ENCODE measurements at regions not wholly inside any gene's neighbourhood (a gene's known extent, or its start where the extent isn't known, plus 50 kb on each side); places are given as distances from the start of the nearest gene placed in this dataset.

- DNase-seq, result no peak
- no peak for FAIRE-seq
- Histone ChIP-seq H3K4me1 (ENCODE audit: control insufficient read depth in 2 of 3, insufficient read depth in 2 of 3, low read depth in 1 of 3, low read length in 3 of 3) (no peaks in the 10 kb centered on the region), H3K27ac (ENCODE audit: low read depth in 2 of 2, low read length in 2 of 2) (no peak overlapping the region), H3K9me3 (ENCODE audit: control insufficient read depth in 2 of 3, insufficient read depth in 1 of 3, low read length in 3 of 3) (peaks cover 0 to 4% (median 0%) of the 10 kb centered on the region in 3 donors), H3K36me3 (ENCODE audit: control insufficient read depth in 2 of 3, insufficient read depth in 3 of 3, low read length in 3 of 3) (no peaks in the 10 kb centered on the region), H3K9ac (ENCODE audit: low read length in 3 of 3) (no peak overlapping the region), H3K4me3 (ENCODE audit: low read length in 3 of 3) (no peak overlapping the region), H3K27me3 (ENCODE audit: control insufficient read depth, insufficient read depth, low read length) (no peaks in the 10 kb centered on the region)
- intact Hi-C loops (cut with DNase I), result no loop called here
- TF ChIP-seq, protein P1, sequence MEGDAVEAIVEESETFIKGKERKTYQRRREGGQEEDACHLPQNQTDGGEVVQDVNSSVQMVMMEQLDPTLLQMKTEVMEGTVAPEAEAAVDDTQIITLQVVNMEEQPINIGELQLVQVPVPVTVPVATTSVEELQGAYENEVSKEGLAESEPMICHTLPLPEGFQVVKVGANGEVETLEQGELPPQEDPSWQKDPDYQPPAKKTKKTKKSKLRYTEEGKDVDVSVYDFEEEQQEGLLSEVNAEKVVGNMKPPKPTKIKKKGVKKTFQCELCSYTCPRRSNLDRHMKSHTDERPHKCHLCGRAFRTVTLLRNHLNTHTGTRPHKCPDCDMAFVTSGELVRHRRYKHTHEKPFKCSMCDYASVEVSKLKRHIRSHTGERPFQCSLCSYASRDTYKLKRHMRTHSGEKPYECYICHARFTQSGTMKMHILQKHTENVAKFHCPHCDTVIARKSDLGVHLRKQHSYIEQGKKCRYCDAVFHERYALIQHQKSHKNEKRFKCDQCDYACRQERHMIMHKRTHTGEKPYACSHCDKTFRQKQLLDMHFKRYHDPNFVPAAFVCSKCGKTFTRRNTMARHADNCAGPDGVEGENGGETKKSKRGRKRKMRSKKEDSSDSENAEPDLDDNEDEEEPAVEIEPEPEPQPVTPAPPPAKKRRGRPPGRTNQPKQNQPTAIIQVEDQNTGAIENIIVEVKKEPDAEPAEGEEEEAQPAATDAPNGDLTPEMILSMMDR (IDR thresholded peaks at IDR 0.05; ENCODE audit: borderline replicate concordance, extremely low read depth, insufficient read depth), result no peak
These were observed 221.3 kb upstream of the CTAGE1 start for GRCh38 chr18:22639026-22639463.

DNA sequence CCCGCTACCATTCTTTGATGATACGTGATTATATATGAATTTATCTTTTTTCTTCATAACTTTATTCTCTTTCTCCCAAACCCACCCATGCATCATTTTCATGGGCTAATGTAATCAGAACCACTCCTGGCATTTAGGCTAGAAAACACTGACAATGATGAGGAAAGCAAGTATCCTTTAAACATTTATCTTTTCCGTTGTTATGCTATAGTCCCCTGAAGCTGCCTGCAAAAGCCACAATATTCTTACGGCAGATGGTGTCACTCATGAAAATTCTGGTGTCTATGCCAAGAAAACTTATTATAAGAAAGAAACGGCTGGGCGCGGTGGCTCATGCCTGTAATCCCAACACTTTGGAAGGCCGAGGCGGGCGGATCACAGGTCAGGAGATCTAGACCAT is 221.8 kb upstream of the CTAGE1 start:
- Histone ChIP-seq H3K9me3 (ENCODE audit: control insufficient read depth in 2 of 3, insufficient read depth in 1 of 3, low read length in 3 of 3) (peaks cover 0 to 4% (median 0%) of the 10 kb centered on the region in 3 donors), H3K27ac (ENCODE audit: low read depth in 2 of 2, low read length in 2 of 2) (no peak overlapping the region), H3K4me3 (ENCODE audit: low read length in 3 of 3) (no peak overlapping the region), H3K9ac (ENCODE audit: low read length in 3 of 3) (no peak overlapping the region), H3K36me3 (ENCODE audit: control insufficient read depth in 2 of 3, insufficient read depth in 3 of 3, low read length in 3 of 3) (no peaks in the 10 kb centered on the region), H3K4me1 (ENCODE audit: control insufficient read depth in 2 of 3, insufficient read depth in 2 of 3, low read depth in 1 of 3, low read length in 3 of 3) (no peaks in the 10 kb centered on the region), H3K27me3 (ENCODE audit: control insufficient read depth, insufficient read depth, low read length) (no peaks in the 10 kb centered on the region)
- intact Hi-C loops (cut with DNase I), result no loop called here
- TF ChIP-seq, protein P1 (IDR thresholded peaks at IDR 0.05; ENCODE audit: borderline replicate concordance, extremely low read depth, insufficient read depth), result no peak
- DNase-seq, result no peak
- no peak for FAIRE-seq

DNA sequence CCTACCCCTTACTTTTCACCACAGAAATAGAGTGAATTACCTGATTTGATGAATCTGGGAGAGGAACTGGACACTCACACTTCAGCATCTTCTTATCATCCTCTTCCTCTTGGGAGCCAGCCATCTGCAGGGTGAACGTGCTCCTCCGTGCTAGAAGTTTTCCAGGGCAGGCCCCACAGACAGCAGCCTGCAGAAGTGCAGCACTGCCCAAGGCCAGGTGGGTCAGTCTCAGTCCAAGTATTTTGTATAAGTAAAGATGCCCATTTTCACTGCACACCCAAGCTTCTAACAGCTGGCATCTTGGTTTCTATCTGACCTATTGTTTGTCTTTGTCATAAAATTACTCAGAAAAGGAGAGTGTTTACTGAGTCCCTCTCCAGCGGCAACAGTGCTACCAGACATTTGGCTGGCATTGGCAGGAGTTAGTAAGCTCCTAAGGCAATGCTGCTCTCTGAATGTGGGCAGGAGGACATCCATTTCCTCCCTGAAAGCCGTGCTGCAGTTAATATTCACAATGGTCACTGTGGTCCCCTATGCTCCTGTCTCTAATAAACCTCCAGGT is 222.6 kb upstream of the CTAGE1 start:
- H3K9ac ChIP-seq (ENCODE audit: low read length in 3 of 3), result no peak overlapping the region
- H3K36me3 ChIP-seq (ENCODE audit: control insufficient read depth in 2 of 3, insufficient read depth in 3 of 3, low read length in 3 of 3), result no peaks in the 10 kb centered on the region
- no peak overlapping the region for H3K27ac ChIP-seq (ENCODE audit: low read depth in 2 of 2, low read length in 2 of 2)
- H3K27me3 ChIP-seq (ENCODE audit: control insufficient read depth, insufficient read depth, low read length), result no peaks in the 10 kb centered on the region
- H3K4me1 ChIP-seq (ENCODE audit: control insufficient read depth in 2 of 3, insufficient read depth in 2 of 3, low read depth in 1 of 3, low read length in 3 of 3), result no peaks in the 10 kb centered on the region
- FAIRE-seq (no peak), DNase-seq (no peak)
- peaks cover 0 to 4% (median 0%) of the 10 kb centered on the region in 3 donors for H3K9me3 ChIP-seq (ENCODE audit: control insufficient read depth in 2 of 3, insufficient read depth in 1 of 3, low read length in 3 of 3)
- intact Hi-C loops (cut with DNase I), result no loop called here
- TF ChIP-seq, protein P1 (IDR thresholded peaks at IDR 0.05; ENCODE audit: borderline replicate concordance, extremely low read depth, insufficient read depth), result no peak
- H3K4me3 ChIP-seq (ENCODE audit: low read length in 3 of 3), result no peak overlapping the region

GRCh38 chr18:22641958-22642357 is 224.2 kb upstream of the CTAGE1 start:
- no peak overlapping the region for H3K4me3 ChIP-seq (ENCODE audit: low read length in 3 of 3)
- intact Hi-C loops (cut with DNase I), result no loop called here
- H3K4me1 ChIP-seq (ENCODE audit: control insufficient read depth in 2 of 3, insufficient read depth in 2 of 3, low read depth in 1 of 3, low read length in 3 of 3), result no peaks in the 10 kb centered on the region
- no peaks in the 10 kb centered on the region for H3K36me3 ChIP-seq (ENCODE audit: control insufficient read depth in 2 of 3, insufficient read depth in 3 of 3, low read length in 3 of 3)
- H3K27ac ChIP-seq (ENCODE audit: low read depth in 2 of 2, low read length in 2 of 2), result no peak overlapping the region
- H3K27me3 ChIP-seq (ENCODE audit: control insufficient read depth, insufficient read depth, low read length), result no peaks in the 10 kb centered on the region
- H3K9me3 ChIP-seq (ENCODE audit: control insufficient read depth in 2 of 3, insufficient read depth in 1 of 3, low read length in 3 of 3), result no peaks in the 10 kb centered on the region
- no peak for DNase-seq
- TF ChIP-seq, protein P1 (IDR thresholded peaks at IDR 0.05; ENCODE audit: borderline replicate concordance, extremely low read depth, insufficient read depth), result no peak
- no peak for FAIRE-seq
- H3K9ac ChIP-seq (ENCODE audit: low read length in 3 of 3), result no peak overlapping the region
